CD1c-positive myeloid dendritic cell (primary cell): ENCODE measurements at regions not wholly inside any gene's neighbourhood (a gene's known extent, or its start where the extent isn't known, plus 50 kb on each side); places are given as distances from the start of the nearest gene placed in this dataset.
A peak's percentile ranks its signal among the peaks of the same experiment; 100 is the strongest.
"Not testable (repeated sequence)": the region's sequence is repeated elsewhere in the genome, so short reads cannot be mapped to it uniquely, and the experiment has no call there.

Experiments
- DNase-seq: peaks from one replicate; pipeline ENCODE4 v3.0.0-alpha.2; 2016; ENCODE audit errors: extremely low spot score

DNA sequence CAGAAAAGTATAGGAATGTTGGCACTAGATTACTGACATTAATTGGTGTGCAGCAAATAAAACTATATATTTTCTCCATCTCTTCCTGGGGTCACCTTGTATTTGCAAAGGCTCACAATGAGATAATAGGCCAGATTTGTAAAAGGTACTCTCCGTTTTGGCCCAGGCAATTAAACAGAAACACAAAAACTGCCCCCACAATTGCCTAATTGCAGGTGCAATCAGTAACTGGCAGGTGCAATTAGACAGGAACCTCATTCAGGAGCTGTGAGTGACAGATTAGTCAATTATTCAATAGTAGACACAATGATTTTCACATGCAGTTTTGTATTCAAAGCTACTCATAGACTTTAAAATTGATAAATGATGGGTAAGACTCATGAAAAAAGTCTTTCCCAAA is 451.4 kb upstream of the ID2 start:
- no peak for DNase-seq

DNA sequence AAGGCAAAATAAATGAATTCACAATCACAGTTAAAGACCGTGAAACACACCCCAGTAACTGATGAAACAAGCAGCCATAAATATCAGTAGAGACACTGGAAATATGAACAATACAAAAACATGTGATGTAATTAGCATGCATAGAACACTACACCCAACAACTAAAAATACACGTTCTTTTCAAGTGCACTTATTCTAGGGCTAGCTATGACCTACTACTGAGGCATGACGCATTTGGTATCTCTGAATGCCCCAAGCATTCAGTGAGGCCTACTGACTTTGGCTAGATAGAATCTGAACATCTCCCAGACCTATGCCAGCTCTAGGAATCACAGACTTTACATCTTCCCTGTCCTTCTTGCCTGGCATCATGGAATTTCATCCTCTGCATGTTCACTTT is 450.0 kb upstream of the ID2 start:
- DNase-seq, result no peak

DNA sequence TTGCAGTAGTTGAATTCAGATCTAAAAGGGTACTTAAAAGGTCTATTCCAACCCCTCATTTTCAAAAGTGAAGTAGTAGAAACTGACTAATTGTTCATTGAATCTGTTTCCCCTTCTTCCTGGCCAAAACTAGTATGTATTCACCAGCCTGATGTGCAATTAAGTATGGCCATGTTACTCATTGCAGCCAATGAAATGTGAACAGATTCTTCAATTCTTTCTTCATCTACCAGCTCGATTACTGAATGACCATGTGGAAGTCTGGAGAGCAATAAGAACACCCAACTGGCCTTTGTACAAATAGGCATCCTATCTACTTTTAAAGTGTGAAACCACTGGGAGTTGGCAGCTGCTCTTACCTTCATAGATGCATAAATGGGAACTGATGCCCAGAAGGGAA is 449.0 kb upstream of the ID2 start:
- no peak for DNase-seq

DNA sequence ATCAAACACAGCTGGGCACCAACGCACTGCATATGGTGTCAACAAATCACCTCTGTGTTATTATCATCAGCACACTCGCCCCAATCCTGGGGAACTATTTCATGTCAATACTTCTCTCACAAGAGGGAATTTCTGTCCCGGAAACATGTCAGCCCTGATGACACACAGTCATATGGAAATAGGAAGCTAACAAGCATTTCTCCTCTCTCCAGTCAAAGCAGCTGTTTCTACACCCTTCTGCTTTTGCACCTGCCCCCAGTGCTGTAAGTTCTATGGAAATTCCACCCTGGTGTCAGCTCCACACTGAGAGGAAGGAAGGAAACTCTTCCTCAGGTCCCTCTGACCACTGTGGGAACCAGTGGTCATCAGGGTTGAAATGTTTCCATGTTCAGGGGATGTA is 447.6 kb upstream of the ID2 start:
- DNase-seq, result peak; percentile 84

DNA sequence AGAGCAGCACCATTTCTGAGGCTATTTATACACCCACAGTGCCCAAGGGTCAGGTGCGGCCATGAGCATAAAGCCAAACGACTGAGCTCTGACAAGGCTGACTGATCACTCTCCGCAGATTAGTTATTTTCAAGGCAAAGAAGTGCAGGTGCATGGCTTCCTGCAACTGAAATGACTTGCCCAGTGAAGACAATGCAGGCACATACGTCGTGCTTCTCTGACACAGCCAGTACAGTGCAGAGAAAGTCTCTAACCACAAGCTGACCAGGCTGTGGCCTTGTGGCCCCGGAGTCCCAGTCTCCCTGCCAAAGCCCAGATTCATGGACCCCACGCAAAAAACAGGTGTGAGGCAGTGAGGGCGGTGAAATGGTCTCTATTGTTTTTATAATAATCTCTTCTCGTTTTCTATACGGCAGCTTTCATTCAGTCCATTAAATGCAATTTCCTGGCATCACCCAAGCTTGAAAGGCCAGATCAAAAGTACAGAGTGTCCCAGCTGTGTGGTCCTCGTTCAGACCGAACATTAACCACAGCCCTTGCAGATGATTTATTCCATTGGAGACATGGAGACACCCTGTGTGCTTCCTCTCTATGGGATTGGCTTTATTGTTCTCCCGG is 447.0 kb upstream of the ID2 start:
- DNase-seq, result no peak

DNA sequence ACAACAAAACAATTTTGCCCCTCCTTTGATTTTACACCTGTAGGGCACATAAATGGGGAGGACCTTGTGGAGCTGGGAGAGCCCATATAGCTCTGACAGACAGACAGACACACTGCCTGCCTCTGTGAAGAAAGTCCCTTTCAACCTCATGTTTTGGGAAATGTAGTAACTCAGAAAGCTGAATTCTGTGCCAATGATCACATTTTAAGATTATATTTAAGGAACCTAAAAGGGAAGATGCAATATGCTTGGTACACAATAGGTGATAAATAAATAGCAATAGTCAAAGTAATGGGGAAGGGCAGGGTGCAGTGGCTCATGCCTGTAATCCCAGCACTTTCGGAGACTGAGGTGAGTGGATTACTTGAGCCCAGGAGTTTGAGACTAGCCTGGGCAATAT is 446.4 kb upstream of the ID2 start:
- no peak for DNase-seq

DNA sequence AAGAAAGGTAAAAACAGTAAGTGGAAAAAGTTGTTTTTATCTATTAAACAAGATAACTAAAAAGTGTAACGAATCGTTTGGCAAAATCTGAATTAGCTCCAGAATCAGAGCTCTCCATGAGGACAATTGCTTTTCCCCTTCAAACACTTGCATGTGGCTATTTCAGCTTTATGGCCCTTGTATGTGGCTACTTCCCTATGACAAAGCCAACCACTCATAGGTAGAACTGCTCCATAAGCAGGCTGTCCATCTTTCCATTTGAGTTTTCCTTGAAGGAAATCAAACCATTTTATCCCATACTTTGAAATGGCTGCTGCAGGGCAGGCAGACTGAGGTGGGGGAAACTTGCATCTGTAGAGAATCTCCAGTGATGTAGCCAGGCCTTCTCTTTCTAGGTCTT is 445.5 kb upstream of the ID2 start:
- no peak for DNase-seq

DNA sequence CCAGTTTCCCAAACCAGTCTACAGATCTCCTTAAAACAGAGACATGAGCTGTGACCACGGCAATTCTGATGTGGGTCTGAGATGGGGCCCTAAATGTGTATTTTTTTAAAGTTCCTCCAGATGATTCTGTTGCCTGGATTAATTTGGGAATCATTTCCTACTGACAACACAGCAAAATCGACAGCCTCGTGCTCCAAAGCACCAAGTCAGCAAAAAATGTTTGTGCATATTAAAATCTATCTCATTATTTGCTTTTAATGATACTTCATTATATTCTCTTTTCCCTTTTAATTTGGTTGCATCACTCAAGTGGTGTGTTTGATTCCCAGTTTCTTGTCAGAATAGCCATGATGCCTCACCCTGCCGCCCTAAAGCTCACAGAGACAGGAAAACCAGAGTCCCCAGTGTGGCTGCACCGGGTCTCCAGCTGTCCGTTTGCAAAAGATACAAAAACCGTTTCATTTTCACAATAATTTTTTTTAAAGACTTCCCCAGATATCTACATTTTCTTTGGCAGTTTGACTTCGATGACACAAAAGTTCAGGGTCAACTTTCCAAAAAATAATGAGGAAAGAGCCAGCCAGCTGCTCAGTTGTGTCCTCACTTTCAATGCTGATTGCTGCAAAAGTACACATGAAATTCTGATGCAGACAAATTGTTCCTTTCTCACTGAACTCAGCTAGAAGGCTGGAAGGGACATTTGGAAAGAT is 443.2 kb upstream of the ID2 start:
- DNase-seq, result no peak

DNA sequence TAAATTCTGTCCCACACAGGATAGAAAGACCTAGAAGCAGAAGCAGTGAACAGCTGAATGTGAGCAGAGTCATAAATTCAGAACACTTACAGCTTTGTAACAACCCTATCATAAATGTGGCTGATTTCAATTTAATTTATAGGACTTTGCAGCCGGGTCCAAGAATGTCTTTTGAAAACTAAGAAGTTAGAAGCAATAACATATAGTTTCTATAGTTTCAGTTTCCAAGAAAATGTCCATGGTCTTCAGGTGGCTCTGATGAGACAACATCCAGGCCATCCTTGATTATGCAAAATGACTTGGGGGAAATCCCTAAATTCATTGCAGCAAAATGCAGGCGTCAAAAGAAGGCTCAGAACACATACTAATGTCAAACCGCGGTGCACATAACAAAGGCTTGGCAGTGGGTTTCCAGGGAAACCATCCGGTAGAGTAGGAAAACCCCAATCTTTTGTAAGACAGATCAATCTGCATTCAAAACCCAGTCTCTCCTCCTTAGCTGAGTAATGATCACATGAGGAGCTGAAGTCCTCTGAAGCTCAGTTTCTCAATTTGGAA is 442.2 kb upstream of the ID2 start:
- DNase-seq, result peak; percentile 52

DNA sequence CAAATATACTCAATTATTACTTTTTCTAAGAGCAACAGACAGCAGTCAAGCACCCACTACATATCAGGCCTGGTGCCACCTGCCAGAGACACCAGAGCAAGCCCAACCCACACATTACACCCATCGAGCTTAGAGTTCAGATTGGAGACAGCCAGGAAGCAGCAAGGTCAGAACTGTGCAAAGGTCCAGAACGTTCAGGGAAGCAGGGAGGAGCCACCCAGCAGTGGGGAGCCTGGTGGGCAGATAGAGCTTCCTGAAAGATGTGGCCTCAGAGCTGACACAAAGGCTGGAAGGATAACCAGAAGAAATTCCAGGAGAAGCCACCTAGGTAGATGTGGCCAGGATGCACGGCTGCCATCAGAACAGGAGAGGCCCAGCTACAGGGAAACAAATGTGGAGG is 440.5 kb upstream of the ID2 start:
- no peak for DNase-seq

DNA sequence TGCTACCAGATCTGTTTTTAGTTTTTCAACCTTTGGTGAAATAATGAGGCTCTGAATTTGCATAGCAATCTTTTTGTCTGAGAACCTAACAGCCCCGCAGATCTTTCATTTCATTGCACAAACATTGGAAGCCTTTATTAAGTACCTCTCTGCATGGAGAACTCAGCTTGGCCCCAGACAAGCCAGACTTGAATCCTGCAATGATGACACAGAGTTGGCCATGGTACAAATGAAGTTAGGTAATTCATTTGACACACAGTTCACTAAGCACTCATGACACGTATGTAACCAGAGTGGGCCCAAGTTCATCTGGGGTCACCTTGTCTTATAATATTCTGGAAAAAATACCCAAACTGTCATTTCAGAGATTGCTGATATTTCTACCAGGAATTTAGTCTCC is 439.1 kb upstream of the ID2 start:
- no peak for DNase-seq

DNA sequence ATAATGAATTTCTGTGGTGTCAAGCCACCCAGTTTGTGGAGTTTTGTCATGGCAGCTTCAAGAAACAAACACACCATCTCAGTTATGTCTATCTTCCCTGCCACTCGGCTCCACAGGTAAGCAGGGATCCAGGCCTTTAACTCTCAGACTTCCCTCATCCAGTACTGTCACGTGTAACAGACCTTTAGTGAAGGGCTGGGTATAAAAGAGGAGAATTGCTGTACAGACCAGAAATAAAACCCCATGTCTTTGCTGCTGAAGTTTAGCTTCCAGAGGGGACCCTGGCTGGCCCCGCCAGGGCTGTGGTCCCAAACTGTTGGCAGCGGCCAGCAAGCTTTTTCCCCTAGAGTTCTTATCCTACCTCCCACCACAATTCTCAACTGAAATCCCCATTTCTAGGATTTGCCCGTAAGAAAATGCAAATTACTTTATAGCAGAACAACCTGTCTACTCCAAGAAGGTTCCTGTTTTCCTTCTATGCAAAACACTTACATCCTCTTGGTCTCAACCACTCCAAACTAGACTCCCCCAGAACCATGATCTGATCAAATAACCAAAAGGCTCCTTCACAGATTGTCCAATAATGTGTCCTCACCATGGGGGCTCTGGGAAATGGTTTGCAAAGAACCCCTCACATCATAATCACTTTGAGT is 438.0 kb upstream of the ID2 start:
- no peak for DNase-seq

DNA sequence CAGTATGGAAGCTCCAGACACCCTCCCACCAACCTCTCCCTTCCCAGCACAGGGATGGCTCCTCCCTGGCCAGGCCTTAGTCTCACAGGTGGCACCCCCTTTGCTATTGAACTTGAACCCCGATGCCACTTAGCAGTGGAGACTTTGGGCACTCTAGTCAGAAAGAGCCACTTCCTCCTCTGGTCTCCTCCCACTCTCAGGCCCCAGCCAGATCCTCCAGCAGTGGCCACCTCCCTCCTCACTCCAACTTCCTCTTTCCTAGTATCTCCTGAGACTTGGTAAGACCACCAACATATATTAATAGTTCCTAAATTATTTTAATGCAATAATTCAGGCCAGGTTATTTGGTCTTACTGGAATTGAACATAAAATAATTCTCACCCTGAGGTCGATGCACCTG is 437.2 kb upstream of the ID2 start:
- DNase-seq, result peak; percentile 83

DNA sequence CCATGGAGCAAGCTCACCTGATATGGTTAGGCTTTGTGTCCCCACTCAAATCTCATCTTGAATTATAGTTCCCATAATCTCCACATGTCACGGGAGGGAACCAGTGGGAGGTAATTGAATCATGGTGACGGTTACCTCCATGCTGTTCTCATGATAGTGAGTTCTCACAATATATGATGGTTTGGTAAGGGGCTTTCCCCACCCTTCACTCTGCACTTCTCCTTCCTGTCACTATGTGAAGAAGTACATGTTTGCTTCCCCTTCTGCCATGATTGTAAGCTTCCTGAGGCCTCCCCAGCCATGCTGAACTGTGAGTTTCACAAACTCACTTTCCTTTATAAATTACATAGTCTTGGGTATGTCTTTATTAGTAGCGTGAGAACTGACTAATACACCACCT is 435.7 kb upstream of the ID2 start:
- no peak for DNase-seq

DNA sequence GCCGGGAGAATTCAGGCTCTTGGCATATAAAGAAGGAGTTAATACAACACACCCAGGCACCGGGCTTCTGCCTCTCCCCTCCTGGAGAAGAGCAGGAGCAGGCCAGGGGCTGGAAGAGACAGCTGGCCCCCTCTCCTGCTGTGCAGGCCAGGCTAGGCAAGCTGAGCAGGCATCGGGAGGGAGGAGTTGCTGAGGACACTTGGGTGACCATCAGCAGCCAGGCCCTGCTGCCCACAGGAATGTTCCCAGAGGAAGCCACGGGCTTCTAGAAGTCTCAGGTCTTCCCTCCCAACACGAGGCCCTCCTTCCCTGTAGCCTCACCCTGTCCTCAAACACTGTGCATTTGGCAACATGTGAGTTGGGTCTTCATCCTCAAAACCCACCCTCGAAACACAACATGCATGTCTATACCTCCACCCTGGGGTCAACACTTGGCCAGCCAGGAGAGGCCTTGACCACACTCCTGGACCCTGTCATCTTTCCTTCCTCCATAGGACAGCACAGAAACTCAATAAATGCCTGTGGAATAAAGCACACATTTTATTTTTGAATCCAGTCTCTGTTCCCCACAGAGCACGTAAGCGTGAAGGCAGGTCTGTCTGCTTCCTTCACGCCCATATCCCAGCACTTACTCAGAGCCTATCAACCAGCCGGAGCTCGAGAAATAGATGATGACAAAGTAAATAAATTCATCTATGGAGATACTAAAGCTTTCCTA is 433.8 kb upstream of the ID2 start:
- no peak for DNase-seq

DNA sequence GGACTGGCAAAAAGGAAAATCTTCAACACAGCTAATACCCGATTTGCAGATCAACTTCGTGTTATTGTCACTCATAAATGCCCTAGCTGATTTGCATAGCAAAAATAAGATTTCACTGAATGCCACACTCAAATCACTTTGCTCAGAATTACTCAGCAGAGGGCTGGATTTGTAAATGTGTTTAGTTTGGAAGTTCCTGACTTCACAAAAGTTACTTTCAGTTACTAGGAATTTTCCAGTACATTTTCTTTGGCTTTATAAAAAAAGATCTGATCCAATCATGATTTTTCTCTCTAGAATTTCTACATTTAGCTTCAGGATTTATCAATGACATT is 433.3 kb upstream of the ID2 start:
- DNase-seq, result no peak

DNA sequence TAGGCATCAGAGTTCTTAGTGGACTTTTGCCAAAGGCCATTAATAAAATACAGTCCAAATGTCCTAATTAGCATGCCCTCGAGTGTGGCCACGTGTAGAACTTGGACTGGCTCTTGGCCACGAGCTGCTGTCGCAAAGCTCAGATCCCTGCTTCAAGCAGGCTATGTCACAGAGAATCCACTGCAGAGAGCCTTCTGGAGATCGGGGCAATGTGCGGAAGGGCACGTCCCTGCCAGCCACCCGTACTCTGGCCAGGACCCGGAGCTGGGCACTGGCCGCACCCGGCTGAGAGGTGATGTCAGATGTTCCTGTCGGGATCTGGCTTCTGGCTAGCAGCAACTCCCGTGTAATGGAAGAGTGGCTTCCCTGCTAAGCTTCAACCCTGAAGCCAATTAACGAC is 432.7 kb upstream of the ID2 start:
- no peak for DNase-seq

DNA sequence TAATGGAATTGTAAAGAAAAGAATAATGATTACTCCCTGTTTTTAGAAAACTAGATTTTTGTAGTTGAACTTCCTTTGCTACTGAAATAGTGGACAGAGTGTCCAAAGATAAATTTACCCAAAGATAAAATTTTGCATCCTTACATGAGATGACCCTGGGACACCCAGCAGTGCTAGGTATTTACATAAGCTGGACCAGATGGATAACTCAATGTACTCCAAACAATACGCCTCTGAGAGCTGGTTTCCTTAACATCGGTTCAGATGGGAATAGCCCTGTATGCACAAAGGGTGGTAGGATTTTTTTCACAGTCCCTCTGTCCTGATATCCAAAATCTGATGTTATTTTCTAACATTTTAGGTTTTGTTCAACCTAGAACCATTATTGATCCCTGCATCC is 432.1 kb upstream of the ID2 start:
- DNase-seq, result no peak

DNA sequence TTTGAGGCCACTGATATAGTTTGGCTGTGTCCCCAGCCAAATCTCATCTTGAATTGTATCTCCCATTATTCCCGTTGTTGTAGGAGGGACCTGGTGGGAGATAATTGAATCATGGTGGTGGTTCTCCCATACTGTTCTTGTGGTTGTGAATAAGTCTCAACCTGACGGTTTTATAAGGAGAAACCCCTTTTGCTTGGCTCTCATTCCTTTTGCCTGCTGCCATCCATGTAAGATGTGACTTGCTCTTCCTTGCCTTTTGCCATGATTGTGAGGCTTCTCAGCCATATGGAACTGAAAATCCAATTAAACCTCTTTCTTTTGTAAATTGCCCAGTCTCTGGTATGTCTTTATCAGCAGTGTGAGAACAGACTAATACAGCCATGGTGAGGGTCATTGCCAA is 431.6 kb upstream of the ID2 start:
- DNase-seq, result not testable (repeated sequence)

DNA sequence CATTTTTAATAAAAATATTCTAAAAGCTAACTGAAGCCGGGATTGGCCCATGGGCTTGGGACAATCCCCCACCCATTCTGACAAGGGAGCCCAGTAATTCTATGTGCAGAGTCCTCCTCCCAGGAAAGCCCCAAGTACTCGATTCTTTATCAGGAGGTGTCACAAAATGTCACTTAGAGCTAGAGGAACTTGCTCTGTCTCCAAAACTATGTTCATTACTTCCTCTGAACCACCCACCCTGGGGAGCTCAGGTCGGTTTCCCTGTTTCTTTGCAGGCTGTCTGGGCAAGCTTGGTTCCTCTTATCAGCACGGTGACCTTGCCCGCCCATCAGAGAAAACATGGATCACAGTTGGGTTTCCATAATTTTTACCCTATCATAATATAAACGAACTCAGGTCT is 430.6 kb upstream of the ID2 start:
- DNase-seq, result peak; percentile 79

DNA sequence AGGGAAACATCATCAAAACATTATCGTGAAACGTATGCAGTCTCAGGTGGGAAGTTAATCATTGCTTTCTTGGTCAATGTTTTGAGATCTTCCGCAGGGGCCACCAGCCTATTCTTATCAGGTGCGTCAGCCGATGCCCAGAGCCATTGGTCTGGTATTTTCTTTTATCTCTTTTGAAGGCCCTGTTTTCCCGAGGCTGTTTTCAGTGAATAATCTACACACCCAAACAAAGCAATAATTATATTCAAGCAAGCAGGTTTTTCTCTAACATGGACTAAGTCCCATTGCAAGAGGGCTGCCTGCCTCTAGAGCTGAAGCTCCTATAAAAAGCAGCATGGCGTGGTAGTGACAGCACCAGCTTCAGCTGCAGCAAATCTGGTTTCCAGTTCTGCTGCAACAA is 430.0 kb upstream of the ID2 start:
- no peak for DNase-seq

DNA sequence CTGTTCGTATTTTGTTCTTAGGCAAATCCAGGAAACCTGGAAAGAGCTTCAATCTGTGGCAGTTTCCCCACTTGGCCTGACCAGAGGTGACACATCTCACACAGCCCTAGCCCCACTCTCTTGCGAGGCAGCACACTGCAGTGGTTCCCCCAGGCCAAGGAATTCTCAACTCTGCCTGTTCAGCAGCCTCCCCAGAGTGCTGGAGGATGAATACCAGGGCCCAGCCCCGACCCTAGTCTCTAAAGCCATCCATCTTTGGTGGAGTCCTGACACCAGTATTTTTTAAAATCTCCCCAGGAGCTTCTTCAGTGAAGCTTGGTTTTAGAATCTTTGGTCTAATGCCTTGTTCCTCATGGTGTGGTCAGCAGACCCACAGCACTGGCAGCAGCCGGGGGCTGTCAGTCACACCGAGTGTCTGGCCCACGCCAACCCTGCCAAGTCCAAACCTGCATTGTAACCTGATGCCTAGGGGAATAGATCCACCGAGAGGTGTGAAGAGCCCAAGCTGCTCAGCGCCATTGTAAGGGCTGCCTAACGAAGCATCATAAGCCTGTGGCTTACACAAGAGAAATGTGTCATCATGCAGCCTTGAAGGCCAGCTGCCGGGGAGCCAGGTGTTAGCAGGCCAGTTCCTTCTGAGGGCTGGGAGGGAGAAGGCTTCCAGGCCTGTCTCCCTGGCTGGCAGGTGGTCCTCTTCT is 428.7 kb upstream of the ID2 start:
- DNase-seq, result no peak
